A673 (cell line): ENCODE measurements at regions not wholly inside any gene's neighbourhood (a gene's known extent, or its start where the extent isn't known, plus 50 kb on each side); places are given as distances from the start of the nearest gene placed in this dataset.

ENCODE experiments used
- EZH2 ChIP-seq: fragments of 200-600 bp; sonication (generic); IDR thresholded peaks from 2 replicates; pipeline ENCODE4 v1.6.1; 2017; ENCODE audit warnings: borderline replicate concordance, low read depth, mild to moderate bottlenecking, mixed read lengths, antibody characterized with exemption, low read length; ENCODE audit not compliant: poor library complexity, severe bottlenecking
- TF ChIP-seq, protein P1 (sequence below): fragments of 300-800, 200-600 bp; sonication (generic); conservative IDR thresholded peaks from 2 replicates; pipeline ENCODE4 v1.5.1; 2017; ENCODE audit warnings: low read depth, mild to moderate bottlenecking, antibody characterized with exemption, low read length, moderate library complexity, mixed read lengths

GRCh38 chr20:51318058-51318949 lies 224.2 kb downstream of the NFATC2 start:
- TF ChIP-seq, protein P1, sequence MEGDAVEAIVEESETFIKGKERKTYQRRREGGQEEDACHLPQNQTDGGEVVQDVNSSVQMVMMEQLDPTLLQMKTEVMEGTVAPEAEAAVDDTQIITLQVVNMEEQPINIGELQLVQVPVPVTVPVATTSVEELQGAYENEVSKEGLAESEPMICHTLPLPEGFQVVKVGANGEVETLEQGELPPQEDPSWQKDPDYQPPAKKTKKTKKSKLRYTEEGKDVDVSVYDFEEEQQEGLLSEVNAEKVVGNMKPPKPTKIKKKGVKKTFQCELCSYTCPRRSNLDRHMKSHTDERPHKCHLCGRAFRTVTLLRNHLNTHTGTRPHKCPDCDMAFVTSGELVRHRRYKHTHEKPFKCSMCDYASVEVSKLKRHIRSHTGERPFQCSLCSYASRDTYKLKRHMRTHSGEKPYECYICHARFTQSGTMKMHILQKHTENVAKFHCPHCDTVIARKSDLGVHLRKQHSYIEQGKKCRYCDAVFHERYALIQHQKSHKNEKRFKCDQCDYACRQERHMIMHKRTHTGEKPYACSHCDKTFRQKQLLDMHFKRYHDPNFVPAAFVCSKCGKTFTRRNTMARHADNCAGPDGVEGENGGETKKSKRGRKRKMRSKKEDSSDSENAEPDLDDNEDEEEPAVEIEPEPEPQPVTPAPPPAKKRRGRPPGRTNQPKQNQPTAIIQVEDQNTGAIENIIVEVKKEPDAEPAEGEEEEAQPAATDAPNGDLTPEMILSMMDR, result peak; percentile 91
- no peak for TF ChIP-seq EZH2
